HG03460 (cell line): ENCODE measurements at regions not wholly inside any gene's neighbourhood (a gene's known extent, or its start where the extent isn't known, plus 50 kb on each side); places are given as distances from the start of the nearest gene placed in this dataset.
"Not testable (repeated sequence)": the region's sequence is repeated elsewhere in the genome, so short reads cannot be mapped to it uniquely, and the experiment has no call there.

Experiments used
- ATAC-seq: cut with Tn5 transposase; IDR thresholded peaks from one replicate; pipeline ENCODE4 v1.9.1; 2021; ENCODE audit not compliant: unreplicated experiment

GRCh38 chr18:5721924-5722323 lies 173.4 kb downstream of the TMEM200C start:
- no peak for ATAC-seq

GRCh38 chr18:5720132-5720531 lies 175.2 kb downstream of the TMEM200C start:
- ATAC-seq: no peak

- no peak for ATAC-seq
Observed at GRCh38 chr18:5717256-5717655, 173.5 kb upstream of the EPB41L3 start.

- no peak for ATAC-seq
Observed at GRCh38 chr18:5710676-5711075, 166.9 kb upstream of the EPB41L3 start.

- ATAC-seq: no peak
Observed at GRCh38 chr18:5710235-5710634, 166.4 kb upstream of the EPB41L3 start.

GRCh38 chr18:5709476-5710095 lies 165.8 kb upstream of the EPB41L3 start:
- ATAC-seq: no peak

GRCh38 chr18:5707586-5707985 lies 163.8 kb upstream of the EPB41L3 start:
- no peak for ATAC-seq

- ATAC-seq: no peak
Observed at GRCh38 chr18:5705393-5705792, 161.6 kb upstream of the EPB41L3 start.

- ATAC-seq: no peak
Observed at GRCh38 chr18:5704847-5705246, 161.1 kb upstream of the EPB41L3 start.

GRCh38 chr18:5702016-5702415 lies 158.2 kb upstream of the EPB41L3 start:
- not testable (repeated sequence) for ATAC-seq

GRCh38 chr18:5693699-5694294 lies 150.0 kb upstream of the EPB41L3 start:
- ATAC-seq: no peak

- ATAC-seq: no peak
Observed at GRCh38 chr18:5678779-5679406, 135.1 kb upstream of the EPB41L3 start.

- no peak for ATAC-seq
Observed at GRCh38 chr18:5678278-5678677, 134.5 kb upstream of the EPB41L3 start.

GRCh38 chr18:5673616-5674015 lies 129.8 kb upstream of the EPB41L3 start:
- ATAC-seq: no peak

GRCh38 chr18:5669585-5669984 lies 125.8 kb upstream of the EPB41L3 start:
- no peak for ATAC-seq

GRCh38 chr18:5668087-5668715 lies 124.4 kb upstream of the EPB41L3 start:
- ATAC-seq: no peak

- no peak for ATAC-seq
Observed at GRCh38 chr18:5667356-5667755, 123.6 kb upstream of the EPB41L3 start.

GRCh38 chr18:5662586-5663090 lies 118.8 kb upstream of the EPB41L3 start:
- no peak for ATAC-seq

GRCh38 chr18:5661179-5661578 lies 117.4 kb upstream of the EPB41L3 start:
- no peak for ATAC-seq

GRCh38 chr18:5653802-5654201 lies 110.0 kb upstream of the EPB41L3 start:
- no peak for ATAC-seq

GRCh38 chr18:5651736-5652135 lies 107.9 kb upstream of the EPB41L3 start:
- ATAC-seq: no peak

- no peak for ATAC-seq
Observed at GRCh38 chr18:5649439-5649838, 105.6 kb upstream of the EPB41L3 start.
